ENCODE measurements at regions not wholly inside any gene's neighbourhood (a gene's known extent, or its start where the extent isn't known, plus 50 kb on each side); places are given as distances from the start of the nearest gene placed in this dataset.

DNA sequence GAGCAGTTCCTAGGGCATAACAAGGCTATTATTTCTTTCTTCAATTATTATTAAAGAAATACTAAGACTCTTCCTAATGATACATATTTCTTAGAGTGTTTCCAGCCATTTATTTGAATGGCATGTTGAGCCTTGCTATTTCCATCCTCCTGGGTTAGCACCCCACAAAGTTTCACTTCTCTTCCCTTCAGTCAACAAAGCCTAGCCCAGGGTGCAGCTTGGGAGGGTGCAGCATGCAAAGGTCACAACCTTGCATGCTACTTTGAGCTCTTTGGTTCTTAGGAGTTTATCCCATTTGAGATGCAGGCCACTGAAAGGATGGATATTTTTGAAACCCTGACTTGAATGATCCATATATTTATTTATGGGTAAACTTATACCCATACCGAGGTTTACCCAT, 454.4 kb upstream of the MEIS1 start:
- TF ChIP-seq, protein P1, sequence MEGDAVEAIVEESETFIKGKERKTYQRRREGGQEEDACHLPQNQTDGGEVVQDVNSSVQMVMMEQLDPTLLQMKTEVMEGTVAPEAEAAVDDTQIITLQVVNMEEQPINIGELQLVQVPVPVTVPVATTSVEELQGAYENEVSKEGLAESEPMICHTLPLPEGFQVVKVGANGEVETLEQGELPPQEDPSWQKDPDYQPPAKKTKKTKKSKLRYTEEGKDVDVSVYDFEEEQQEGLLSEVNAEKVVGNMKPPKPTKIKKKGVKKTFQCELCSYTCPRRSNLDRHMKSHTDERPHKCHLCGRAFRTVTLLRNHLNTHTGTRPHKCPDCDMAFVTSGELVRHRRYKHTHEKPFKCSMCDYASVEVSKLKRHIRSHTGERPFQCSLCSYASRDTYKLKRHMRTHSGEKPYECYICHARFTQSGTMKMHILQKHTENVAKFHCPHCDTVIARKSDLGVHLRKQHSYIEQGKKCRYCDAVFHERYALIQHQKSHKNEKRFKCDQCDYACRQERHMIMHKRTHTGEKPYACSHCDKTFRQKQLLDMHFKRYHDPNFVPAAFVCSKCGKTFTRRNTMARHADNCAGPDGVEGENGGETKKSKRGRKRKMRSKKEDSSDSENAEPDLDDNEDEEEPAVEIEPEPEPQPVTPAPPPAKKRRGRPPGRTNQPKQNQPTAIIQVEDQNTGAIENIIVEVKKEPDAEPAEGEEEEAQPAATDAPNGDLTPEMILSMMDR (conservative IDR thresholded peaks at IDR 0.05; ENCODE audit: low read depth, low read length) = no peak
- TF ChIP-seq MAFK (IDR thresholded peaks at IDR 0.05; ENCODE audit: low read depth, low read length) = no peak
- no peak for TF ChIP-seq POLR2A (IDR thresholded peaks at IDR 0.05; ENCODE audit: low read depth, low read length)
- no peak for TF ChIP-seq SMC3 (IDR thresholded peaks at IDR 0.05; ENCODE audit: low read depth, low read length)
- no peak for TF ChIP-seq MAZ (IDR thresholded peaks at IDR 0.05; ENCODE audit: borderline replicate concordance, low read depth, low read length)
- no peak for TF ChIP-seq RCOR1 (IDR thresholded peaks at IDR 0.05; ENCODE audit: insufficient replicate concordance, low read length)
- no peak for TF ChIP-seq MXI1 (IDR thresholded peaks at IDR 0.05; ENCODE audit: borderline replicate concordance, low read depth, low read length)
- no peak for TF ChIP-seq CEBPB (IDR thresholded peaks at IDR 0.05; ENCODE audit: low read depth, low read length)
- no peak for TF ChIP-seq CHD1 (IDR thresholded peaks at IDR 0.05; ENCODE audit: low read depth, low read length)
- TF ChIP-seq, protein P2, sequence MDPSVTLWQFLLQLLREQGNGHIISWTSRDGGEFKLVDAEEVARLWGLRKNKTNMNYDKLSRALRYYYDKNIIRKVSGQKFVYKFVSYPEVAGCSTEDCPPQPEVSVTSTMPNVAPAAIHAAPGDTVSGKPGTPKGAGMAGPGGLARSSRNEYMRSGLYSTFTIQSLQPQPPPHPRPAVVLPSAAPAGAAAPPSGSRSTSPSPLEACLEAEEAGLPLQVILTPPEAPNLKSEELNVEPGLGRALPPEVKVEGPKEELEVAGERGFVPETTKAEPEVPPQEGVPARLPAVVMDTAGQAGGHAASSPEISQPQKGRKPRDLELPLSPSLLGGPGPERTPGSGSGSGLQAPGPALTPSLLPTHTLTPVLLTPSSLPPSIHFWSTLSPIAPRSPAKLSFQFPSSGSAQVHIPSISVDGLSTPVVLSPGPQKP (IDR thresholded peaks at IDR 0.05; ENCODE audit: borderline replicate concordance, low read depth, low read length) = no peak
- TF ChIP-seq RAD21 (IDR thresholded peaks at IDR 0.05; ENCODE audit: low read length) = no peak
- TF ChIP-seq, protein P3, sequence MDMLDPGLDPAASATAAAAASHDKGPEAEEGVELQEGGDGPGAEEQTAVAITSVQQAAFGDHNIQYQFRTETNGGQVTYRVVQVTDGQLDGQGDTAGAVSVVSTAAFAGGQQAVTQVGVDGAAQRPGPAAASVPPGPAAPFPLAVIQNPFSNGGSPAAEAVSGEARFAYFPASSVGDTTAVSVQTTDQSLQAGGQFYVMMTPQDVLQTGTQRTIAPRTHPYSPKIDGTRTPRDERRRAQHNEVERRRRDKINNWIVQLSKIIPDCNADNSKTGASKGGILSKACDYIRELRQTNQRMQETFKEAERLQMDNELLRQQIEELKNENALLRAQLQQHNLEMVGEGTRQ (IDR thresholded peaks at IDR 0.05; ENCODE audit: low read depth, low read length) = no peak
- TF ChIP-seq RFX5 (IDR thresholded peaks at IDR 0.05; ENCODE audit: low read depth, low read length) = no peak

All from IMR-90 (cell line).